ENCODE measurements at regions not wholly inside any gene's neighbourhood (a gene's known extent, or its start where the extent isn't known, plus 50 kb on each side); places are given as distances from the start of the nearest gene placed in this dataset.
A peak's percentile ranks its signal among the peaks of the same experiment; 100 is the strongest.
"Not testable (repeated sequence)": the region's sequence is repeated elsewhere in the genome, so short reads cannot be mapped to it uniquely, and the experiment has no call there.

DNA sequence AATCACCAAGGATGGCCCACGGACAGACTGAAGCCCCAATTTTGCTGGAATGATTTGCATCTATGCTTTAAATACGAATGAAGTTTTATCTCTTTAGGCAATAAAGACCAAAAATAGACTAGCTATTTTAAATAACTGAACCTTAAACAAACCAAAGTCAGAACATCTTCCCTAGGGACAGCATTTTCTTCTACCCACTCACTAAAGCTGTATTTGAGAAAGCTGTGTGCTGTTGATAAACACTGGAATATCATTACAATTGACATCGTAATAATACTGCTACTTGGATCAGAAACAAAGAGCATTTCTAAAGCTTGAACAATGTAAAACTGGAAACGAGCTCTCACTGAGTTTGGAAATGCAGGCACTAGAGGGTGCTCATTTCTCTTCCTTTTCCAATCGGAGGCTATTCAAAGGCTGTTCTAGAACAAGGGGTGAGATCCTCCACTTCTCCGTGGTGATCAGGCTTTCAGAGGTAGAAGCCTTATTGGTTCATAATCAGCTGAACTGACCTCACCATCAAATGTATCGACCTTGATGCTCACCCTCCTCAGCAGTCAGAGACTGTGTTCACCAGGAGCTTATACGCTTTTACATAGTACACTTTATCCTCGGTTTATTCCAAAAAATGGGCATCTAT, 225.3 kb upstream of the PRSS1 start:
- DNase-seq: no peak

DNA sequence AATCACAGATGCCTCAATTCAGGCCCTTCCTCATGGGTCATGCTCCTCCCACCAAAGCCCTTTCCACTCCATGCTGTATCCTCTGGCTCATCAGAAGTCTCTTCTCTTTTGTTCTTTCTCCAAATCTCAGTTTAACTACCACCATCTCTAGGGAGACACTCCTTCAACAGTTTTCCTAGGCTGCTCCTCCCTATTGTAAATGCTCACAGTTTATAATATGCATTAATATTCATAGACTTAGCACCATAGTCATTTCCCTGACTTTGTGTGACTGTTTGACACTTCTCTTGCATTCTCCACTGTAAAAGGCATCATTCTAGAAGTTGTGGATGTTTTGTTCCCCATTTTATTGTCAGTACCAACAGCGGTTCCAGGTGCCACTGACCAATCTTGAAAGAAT, 226.5 kb upstream of the PRSS1 start:
- DNase-seq: no peak

DNA sequence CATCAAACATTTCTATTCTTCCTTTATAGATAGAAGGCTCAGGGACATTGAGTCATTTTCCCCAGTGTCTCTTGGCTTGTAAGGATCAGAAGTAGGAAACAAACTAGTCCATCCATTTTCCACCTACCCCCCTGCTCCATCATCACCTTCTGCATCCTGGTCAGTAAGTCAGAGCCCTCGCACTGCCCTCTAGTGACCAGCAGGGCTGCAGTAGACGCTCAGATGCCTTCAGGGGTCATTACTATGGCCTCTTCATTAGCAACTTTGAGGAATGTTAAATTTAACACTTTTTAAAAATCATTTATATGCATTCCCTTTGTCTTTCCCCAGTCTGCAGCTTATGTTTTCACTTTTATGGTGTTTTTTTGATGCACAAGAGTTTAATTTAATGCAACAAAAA, 228.4 kb upstream of the PRSS1 start:
- DNase-seq: not testable (repeated sequence)

DNA sequence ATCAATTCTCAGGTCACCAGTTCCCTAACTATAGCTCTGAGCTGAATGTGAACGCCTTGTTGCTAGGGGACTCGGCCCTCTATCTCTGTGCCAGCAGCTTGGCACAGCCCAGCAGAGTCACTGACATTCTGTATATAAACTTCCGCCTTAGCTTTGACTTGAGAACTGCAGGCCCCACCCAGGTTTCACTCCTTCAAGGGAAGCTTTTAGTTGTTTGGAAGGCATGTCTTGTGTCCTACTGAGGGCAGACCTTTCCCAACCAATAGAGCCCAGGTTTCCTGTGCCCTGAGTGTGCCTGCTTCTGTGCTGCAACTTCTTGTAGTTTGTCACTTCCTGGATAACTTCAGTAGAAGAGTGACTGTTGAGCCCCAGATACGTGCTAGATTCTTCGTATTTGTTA, 228.8 kb upstream of the PRSS1 start:
- DNase-seq: not testable (repeated sequence)

DNA sequence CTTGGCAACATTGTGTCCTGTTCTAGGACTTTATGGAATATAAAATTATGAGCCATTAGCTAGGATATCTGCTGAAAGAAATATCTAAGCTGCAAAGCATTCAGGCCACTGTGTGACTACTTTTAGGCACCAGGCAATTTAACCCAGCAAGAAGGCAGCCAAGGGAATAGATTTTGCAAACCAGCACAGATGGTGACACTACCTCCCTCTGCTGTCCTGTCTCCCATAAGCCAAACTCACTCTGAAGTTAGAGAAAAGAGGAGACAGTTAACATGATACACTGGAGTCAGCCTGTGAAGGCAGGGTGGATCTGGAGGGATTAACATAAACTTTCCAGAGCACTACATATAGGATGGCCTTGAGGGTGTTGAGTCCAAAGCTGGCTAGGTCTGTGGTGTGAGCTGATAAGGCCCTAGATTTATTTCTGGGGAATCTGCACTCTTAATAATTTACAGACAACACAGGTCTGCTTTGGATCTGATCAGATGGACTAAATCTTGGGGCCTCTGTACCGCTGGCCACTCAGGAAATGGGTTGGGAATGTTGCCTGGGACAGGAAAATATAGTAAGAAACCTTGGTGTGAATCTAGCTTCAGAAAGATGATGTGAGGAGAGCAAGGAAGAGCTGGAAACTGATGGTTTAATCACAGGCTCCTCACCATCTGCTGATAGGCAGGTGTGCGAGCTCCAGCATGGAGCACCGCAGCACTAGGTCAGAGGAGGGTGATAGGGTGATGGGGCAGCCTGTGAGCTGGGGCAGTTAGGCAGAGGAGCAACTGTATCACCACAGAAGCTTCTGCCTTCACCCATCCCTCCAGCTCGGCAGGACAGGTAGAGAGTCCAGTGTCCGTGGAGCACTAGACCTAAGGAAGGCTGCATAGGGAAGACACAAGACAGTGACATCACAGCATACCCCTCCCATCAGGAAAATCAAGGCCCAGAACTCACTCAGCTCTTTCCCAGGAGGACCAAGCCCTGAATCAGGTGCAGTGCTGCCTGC, 229.9 kb upstream of the PRSS1 start:
- DNase-seq: no peak

DNA sequence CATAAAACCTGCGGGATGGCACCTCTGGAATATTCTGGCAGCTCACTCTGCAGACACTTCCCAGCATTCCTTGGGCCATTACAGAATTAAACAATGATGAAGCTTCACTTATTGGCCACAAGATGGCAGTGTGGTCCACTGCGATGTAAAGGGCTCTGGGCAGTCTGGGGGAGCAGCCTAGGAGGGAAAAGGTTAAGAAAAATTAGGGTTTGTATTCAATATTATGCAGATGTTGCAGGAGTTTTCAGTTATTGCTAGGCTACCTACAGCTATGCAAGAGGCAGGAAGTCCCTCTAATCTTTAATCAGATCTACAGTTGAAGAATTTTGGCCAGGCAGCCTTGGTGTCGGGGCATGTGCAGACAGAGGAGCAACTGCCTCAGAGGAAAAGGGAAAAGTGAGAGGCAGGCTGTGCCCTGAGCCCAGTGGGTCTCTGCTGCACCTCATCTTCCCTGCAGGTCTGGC, 233.2 kb upstream of the PRSS1 start:
- peak; percentile 16 for DNase-seq

DNA sequence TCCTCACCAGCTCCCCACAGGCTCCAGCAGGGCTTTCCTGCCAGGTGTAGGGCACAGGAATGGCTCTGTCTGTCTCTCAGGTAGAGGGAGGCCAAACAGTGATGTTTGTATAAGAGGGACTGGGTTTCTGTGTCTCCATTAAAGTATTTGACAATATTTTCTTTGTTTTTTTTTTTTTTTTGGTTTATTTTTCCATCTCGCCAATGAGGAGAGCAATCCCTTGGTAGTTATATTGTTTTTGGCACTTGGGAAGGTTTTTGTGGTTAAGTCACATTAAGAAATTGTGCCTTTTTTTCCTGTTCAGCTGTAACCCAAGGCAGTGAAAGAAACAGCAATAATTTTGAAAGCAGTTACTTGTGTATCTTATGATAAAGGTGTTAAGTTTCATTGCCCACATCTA, 234.6 kb upstream of the PRSS1 start:
- DNase-seq: not testable (repeated sequence)

DNA sequence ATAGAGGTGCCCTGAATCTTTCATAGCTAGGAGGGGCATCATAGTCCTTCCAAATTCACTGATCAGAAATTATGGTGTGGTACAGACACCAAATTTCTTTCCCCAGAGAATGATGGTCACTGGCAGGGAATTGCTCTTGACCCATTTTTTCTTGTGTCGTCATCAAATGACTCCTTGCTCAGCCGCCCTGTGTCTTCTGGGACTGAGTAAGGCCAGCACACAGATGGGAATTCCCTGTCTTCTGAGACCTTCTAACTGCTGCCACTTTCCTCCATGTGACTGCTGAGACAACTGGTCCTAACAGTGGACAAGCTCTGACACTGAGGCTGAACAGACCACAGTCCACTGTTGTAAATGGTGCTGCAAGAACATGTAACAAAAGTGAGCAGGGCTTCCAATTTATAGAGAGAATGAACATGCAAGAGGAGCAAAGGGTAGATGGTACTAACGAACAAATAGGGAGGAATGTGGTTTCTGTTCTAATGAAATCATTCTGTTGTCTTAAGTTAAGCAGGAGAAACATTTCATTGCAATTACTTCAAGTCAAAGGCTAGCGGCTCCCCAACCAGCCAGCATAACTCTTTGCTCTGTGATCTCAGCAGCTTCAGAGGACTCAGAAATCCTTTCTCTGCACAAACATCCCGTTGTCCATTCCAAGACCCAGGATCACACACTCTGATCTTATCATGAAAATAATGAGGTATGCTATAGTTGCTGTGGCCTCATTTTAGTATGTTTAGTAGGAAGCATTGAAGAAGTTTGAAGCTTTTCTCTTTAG, 235.9 kb upstream of the PRSS1 start:
- no peak for DNase-seq

DNA sequence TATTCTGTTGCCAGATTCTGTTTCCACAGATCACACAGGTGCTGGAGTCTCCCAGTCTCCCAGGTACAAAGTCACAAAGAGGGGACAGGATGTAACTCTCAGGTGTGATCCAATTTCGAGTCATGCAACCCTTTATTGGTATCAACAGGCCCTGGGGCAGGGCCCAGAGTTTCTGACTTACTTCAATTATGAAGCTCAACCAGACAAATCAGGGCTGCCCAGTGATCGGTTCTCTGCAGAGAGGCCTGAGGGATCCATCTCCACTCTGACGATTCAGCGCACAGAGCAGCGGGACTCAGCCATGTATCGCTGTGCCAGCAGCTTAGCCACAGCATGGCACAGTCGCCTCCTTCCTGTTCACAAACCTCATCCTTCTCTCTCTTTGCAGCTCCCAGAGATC, 237.5 kb upstream of the PRSS1 start:
- DNase-seq: peak; percentile 18

DNA sequence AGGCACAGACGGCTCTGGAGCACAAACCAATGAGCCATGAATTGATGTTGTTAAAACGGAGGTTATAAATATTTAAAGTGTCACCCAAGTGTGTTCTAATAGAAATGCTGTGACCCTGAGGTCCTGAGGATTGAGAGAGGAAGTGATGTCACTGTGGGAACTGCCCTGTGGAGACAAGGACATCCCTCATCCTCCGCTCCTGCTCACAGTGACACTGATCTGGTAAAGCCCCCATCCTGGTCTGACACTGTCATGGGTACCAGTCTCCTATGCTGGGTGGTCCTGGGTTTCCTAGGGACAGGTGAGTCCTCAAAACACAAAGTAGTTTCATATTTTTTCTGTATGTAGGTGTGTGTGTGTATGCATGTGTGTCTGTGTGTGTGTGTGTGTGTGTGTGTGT, 237.9 kb upstream of the PRSS1 start:
- no peak for DNase-seq

DNA sequence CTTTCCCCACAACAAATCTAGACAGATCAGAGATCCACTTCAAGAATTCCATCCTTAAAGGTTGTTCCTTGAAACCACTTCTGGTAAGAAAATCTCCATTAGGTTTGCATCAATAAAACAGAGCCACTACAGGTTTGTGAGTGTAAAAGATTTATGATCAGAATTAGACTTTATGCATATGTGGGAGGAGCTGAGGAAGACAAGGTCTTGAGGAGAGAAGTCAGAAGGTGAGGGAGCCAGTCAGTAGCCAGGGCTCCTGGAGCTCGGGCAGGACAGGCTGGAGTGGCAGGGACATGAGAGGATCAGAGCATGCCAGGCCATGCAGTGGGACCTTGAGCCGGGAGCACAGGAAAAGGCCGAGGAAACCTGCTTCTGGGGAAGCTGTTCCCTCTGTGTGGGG, 240.0 kb upstream of the PRSS1 start:
- not testable (repeated sequence) for DNase-seq

DNA sequence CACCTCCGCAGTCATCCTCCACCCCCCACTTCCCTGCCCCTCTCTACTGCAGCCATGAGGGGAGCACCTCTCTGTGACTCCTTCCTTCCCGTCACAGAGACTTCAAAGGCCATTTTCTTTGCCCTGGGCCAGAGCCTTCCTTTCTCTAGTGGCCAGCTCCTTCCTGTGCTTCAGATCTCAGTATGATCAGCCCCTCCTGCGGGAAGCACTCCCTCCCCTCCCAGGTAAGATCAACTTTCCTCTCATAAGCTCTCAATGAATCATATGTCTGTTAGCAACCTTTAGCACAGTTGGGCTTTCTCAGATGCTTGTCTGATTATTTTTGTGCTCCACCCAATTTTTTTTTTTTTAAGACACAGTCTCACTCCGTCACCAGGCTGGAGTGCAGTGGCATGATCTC, 241.0 kb upstream of the PRSS1 start:
- DNase-seq: no peak

DNA sequence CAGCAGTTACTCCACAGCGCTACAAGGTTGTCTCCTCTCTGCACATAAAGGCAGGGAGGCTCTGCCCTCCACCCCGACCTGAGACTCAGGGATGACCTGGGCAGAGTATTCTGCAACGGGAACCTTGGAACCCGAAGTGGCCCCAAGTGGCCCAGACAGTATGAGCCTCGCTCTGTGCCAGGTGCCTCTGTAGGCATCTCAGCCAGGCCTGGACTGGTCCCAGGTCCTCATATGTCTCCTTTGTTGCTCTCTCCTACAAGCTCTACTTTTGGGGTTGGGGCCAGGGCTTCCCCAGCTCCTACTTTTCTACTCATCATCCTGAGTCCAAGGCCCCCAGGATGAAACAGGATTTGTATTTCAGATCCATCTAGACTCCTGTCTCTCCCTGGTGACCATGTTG, 241.5 kb upstream of the PRSS1 start:
- DNase-seq: no peak

DNA sequence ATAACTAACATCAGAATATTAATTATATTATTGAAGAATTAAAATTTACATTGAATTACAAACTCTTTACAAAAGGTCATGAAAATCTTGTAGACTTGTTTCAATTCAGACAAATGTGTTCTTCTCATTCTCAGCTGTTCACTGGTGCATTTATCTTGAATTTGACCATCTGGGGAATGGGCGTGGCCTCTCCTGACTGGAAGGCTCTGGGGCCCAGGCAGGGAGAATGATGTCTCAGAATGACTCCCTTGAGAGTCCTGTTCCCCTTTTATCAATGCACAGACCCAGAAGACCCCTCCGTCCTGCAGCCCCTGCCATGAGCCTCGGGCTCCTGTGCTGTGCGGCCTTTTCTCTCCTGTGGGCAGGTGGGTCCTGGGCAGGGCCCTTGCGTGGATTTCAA, 242.2 kb upstream of the PRSS1 start:
- DNase-seq: not testable (repeated sequence)

DNA sequence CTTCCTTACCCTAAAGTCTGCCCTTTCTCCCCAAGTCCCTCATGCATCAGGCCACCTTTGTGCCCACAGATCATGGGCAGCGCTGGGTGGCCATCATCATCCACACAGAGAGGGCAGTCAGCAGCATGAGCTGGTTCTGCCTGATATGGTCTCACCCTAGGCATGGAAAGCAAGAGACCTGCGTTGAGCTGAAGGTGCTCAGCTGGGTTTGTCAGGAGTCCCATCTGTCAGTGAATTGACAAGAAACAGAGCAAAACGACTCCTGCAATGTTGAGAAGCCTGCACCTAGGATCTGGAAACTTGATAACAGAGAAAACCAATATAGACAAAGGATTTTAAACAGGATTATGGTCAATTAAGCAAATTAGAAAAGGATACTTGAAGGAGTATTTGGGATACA, 242.7 kb upstream of the PRSS1 start:
- no peak for DNase-seq

DNA sequence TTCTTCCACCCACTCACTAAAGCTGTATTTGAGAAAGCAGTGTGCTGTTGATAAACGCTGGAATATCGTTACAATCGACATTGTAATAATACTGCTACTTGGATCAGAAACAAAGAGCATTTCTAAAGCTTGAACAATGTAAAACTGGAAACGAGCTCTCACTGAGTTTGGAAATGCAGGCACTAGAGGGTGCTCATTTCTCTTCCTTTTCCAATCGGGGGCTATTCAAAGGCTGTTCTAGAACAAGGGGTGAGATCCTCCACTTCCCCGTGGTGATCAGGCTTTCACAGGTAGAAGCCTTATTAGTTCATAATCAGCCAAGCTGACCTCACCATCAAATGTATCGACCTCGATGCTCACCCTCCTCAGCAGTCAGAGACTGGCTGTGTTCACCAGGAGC, 245.3 kb upstream of the PRSS1 start:
- not testable (repeated sequence) for DNase-seq

DNA sequence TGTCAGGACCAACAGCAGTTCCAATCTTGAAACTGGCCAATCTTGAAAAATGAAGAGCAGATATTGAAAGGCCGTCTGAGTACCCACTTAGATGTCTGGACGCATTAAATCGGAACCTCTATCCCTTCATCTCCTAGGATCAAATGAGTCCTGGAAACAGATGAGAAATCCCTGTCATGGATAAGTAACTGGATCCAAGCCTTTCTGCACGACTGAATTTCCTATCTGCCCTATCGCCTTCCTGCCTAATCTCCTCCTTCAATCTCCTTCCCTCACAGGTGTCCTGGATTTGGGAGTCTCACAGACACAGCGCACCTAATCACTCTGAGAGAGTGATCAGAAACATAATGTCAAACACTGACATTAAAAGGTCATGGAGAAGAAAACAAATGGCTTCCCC, 245.2 kb upstream of the PRSS58 start:
- DNase-seq: no peak

DNA sequence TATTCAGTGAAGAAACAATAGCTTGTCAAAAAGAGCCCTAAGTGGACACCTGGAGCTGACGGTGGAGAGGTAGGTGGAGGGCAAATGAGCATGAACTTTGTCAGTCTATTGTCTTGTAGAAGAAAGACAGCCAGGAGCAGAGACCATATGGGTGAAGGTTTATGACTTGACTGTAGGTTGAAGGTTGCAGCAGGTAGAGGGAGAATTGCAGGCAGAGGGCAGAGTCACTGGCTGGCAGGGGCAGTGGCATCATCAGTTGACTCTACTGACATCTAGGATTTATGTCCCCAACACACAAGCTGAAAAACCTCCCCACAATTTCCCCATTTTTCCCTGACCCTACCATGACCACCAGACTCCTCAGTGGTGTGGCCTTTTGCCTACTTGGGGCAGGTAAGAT, 243.6 kb upstream of the PRSS58 start:
- DNase-seq: no peak

DNA sequence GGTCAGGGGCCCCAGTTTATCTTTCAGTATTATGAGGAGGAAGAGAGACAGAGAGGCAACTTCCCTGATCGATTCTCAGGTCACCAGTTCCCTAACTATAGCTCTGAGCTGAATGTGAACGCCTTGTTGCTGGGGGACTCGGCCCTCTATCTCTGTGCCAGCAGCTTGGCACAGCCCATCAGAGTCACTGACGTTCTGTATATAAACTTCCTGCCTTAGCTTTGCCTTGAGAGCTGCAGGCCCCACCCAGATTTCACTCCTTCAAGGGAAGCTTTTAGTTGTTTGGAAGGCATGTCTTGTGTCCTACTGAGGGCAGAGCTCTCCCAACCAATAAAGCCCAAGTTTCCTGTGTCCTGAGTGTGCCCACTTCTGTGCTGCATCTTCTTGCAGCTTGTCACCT, 242.5 kb upstream of the PRSS58 start:
- DNase-seq: no peak

DNA sequence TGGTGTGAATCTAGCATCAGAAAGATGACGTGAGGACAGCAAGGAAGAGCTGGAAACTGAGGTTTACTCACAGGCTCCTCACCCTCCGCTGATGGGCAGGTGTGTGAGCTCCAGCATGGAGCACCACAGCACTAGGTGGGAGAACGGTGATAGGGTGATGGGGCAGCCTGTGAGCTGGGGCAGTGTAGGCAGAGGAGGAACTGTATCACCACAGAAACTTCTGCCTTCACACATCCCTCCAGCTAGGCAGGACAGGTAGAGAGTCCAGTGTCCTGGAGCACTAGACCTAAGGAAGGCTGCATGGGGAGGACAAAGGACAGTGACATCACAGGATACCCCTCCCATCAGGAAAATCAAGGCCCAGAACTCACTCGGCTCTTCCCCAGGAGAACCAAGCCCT, 241.8 kb upstream of the PRSS58 start:
- no peak for DNase-seq

DNA sequence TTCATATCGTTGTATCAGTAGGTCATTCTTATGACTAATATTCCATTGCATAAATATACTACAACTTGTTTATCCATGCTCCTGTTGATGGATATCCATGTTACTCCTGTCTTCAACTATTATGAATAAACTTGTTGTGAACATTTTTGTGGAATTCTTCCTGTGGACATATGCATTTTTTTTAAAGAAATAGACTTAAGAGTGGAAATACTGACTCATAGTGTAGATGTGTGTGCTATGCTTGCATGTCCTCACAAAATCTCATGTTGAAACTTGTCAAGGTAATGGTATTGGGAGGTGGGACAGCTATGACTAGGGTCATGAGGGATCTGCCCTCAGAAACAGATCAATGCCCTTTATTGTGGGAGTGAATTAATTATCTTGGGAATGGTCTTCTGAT, 240.5 kb upstream of the PRSS58 start:
- DNase-seq: no peak

DNA sequence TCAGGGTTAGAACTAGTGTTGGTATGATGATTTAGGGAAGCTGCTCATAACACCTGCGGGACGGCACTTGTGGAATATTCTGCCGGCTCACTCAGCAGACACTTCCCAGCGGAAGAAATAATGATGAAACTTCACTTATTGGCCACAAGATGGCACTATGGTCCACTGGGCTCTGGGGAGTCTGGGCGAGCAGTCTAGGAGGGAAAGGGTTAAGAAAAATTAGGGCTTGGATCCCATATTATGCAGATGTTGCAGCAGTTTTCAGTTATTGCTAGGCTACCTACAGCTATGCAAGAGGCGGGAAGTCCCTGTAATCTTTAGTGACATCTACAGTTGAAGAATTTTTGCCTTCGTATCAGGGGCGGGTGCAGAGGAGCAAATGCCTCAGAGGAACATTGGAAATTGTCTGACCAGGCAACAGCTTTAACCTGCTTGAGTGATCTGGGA, 238.7 kb upstream of the PRSS58 start:
- no peak for DNase-seq

DNA sequence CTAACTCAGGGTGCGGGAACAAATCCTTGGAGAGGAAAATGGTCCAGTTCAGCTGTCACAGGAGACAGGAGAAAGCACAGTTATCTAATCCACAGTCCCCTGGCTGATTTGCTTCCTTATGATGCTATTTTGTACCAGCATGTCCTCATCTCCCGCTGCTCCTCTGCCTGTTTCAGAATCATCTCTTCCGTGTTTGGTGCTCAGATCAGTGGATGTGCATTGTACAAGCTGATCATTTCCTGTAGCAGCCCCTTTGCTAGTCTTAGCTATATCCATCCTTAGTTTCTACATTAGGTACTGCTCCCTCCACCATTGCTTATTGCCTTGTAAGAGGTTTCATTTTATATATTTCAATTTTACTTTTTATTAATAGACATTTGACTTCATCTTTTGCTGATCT, 238.0 kb upstream of the PRSS58 start:
- not testable (repeated sequence) for DNase-seq

Data from stimulated activated CD4-positive, alpha-beta T cell treated with anti-CD3 and anti-CD28 coated beads, Interleukin-1b, Interleukin-23, amount 100 ng/mL, for 48 hours (primary cell).